ENCODE measurements at regions not wholly inside any gene's neighbourhood (a gene's known extent, or its start where the extent isn't known, plus 50 kb on each side); places are given as distances from the start of the nearest gene placed in this dataset.

DNA sequence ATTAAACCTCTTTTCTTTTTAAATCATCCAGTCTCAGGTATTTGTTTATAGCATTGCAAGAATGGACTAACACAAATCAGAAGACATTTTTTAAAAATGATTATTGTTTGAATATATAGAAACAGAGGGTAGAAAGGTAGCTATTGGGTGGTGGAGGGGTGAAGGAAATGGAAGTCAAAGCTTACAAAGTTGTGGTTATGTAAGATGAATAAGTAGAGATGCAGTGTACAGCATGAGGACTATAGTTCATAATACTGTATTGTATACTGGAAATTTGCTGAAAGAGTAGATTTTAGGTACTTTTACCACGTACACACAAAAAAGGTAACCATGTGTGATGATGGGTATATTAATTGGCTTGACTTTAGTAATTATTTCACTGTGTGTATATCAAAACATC is 144.0 kb upstream of the FAM3C start:
- TF ChIP-seq, protein P1, sequence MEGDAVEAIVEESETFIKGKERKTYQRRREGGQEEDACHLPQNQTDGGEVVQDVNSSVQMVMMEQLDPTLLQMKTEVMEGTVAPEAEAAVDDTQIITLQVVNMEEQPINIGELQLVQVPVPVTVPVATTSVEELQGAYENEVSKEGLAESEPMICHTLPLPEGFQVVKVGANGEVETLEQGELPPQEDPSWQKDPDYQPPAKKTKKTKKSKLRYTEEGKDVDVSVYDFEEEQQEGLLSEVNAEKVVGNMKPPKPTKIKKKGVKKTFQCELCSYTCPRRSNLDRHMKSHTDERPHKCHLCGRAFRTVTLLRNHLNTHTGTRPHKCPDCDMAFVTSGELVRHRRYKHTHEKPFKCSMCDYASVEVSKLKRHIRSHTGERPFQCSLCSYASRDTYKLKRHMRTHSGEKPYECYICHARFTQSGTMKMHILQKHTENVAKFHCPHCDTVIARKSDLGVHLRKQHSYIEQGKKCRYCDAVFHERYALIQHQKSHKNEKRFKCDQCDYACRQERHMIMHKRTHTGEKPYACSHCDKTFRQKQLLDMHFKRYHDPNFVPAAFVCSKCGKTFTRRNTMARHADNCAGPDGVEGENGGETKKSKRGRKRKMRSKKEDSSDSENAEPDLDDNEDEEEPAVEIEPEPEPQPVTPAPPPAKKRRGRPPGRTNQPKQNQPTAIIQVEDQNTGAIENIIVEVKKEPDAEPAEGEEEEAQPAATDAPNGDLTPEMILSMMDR (IDR thresholded peaks at IDR 0.05 in 4 of 5, conservative IDR thresholded peaks at IDR 0.05 in 1 of 5): no peak
- no peak for TF ChIP-seq POLR2A (IDR thresholded peaks at IDR 0.05)

All from gastrocnemius medialis (tissue), 4 donors.